T47D (cell line): ENCODE measurements at regions not wholly inside any gene's neighbourhood (a gene's known extent, or its start where the extent isn't known, plus 50 kb on each side); places are given as distances from the start of the nearest gene placed in this dataset.

Source experiments
- DNase-seq, 2 experiments: peaks; one replicate each; pipeline versions ENCODE4 v3.0.0 to v3.0.0-alpha.2; 2011 to 2012; ENCODE audit warnings: low read depth in 1 of 2, low spot score in 1 of 2
- JUND ChIP-seq: IDR thresholded peaks from 2 replicates; pipeline ENCODE4 v1.6.1; 2012; ENCODE audit warnings: low read depth
- in situ Hi-C: cut with HindIII; loops from 2 replicates; pipeline ENCODE4 v1.10.0; 2016; ENCODE audit warnings: low sequenced_read_pairs, low pct_unique_long_range_greater_than_20kb

- in situ Hi-C loops = no loop called here
- no peak for TF ChIP-seq JUND
- DNase-seq = no peak
Measured at GRCh38 chr2:33810046-33810835, 211.1 kb upstream of the FAM98A start.

- TF ChIP-seq JUND = no peak
- DNase-seq = no peak
- in situ Hi-C loops = no loop called here
Measured at GRCh38 chr2:33806041-33806440, 206.9 kb upstream of the FAM98A start.

GRCh38 chr2:33804155-33804554 lies 205.1 kb upstream of the FAM98A start:
- in situ Hi-C loops = no loop called here
- DNase-seq = no peak
- no peak for TF ChIP-seq JUND

GRCh38 chr2:33796511-33796910 lies 197.4 kb upstream of the FAM98A start:
- TF ChIP-seq JUND = no peak
- no peak for DNase-seq
- in situ Hi-C loops = no loop called here

GRCh38 chr2:33791625-33792024 lies 192.5 kb upstream of the FAM98A start:
- DNase-seq = peak in 1 of 2 experiments; percentile 20
- in situ Hi-C loops = no loop called here
- TF ChIP-seq JUND = no peak

GRCh38 chr2:33788044-33788443 lies 188.9 kb upstream of the FAM98A start:
- DNase-seq = no peak
- in situ Hi-C loops = no loop called here
- TF ChIP-seq JUND = no peak

GRCh38 chr2:33786881-33787280 lies 187.8 kb upstream of the FAM98A start:
- in situ Hi-C loops = no loop called here
- DNase-seq = no peak
- TF ChIP-seq JUND = no peak

- DNase-seq = no peak
- no peak for TF ChIP-seq JUND
- in situ Hi-C loops = no loop called here
Measured at GRCh38 chr2:33785201-33786106, 186.4 kb upstream of the FAM98A start.

GRCh38 chr2:33784488-33784887 lies 185.4 kb upstream of the FAM98A start:
- in situ Hi-C loops = no loop called here
- no peak for TF ChIP-seq JUND
- DNase-seq = no peak

- in situ Hi-C loops = no loop called here
Measured at GRCh38 chr2:33782395-33783230, 183.5 kb upstream of the FAM98A start.

GRCh38 chr2:33777786-33778185 lies 178.7 kb upstream of the FAM98A start:
- in situ Hi-C loops = no loop called here
- no peak for DNase-seq
- TF ChIP-seq JUND = no peak

More at GRCh38 chr2:33782395-33783230, 183.5 kb upstream of the FAM98A start:
- no peak for TF ChIP-seq JUND
- DNase-seq = no peak

GRCh38 chr2:33775306-33775705 lies 176.2 kb upstream of the FAM98A start:
- DNase-seq = no peak
- no peak for TF ChIP-seq JUND
- in situ Hi-C loops = no loop called here
